Liver (tissue), 8 donors: ENCODE measurements at regions not wholly inside any gene's neighbourhood (a gene's known extent, or its start where the extent isn't known, plus 50 kb on each side); places are given as distances from the start of the nearest gene placed in this dataset.
A peak's percentile ranks its signal among the peaks of the same experiment; 100 is the strongest.

ENCODE experiments used
- DNase-seq: peaks from one replicate; pipeline ENCODE4 v3.0.0-alpha.2; 2017; ENCODE audit warnings: low spot score
- H3K27ac ChIP-seq, 2 donors: one replicate each; pipeline ENCODE4 v1.7.0; 2013; ENCODE audit warnings: inconsistent platforms in 2 of 2, low read length in 2 of 2, control low read depth in 1 of 2, low read depth in 1 of 2, mild to moderate bottlenecking in 1 of 2
- H3K27me3 ChIP-seq, 4 donors: one replicate each; pipeline versions ENCODE4 v1.6.1 to v1.7.0; 2013; ENCODE audit warnings: low read length in 3 of 4, inconsistent platforms in 1 of 4, mild to moderate bottlenecking in 1 of 4, moderate library complexity in 1 of 4; ENCODE audit not compliant: control insufficient read depth in 4 of 4, insufficient read depth in 4 of 4
- H3K36me3 ChIP-seq, 4 donors: one replicate each; pipeline versions ENCODE4 v1.6.1 to v1.7.0; 2013; ENCODE audit warnings: low read length in 3 of 4, mild to moderate bottlenecking in 3 of 4, low read depth in 1 of 4, moderate library complexity in 1 of 4; ENCODE audit not compliant: control insufficient read depth in 4 of 4, insufficient read depth in 3 of 4
- H3K4me1 ChIP-seq, 4 donors: one replicate each; pipeline versions ENCODE4 v1.6.1 to v1.7.0; 2013; ENCODE audit warnings: low read length in 3 of 4, mild to moderate bottlenecking in 3 of 4, moderate library complexity in 1 of 4; ENCODE audit not compliant: control insufficient read depth in 4 of 4, insufficient read depth in 4 of 4
- H3K4me3 ChIP-seq, 3 donors: one replicate each; pipeline versions ENCODE4 v1.6.1 to v1.7.0; 2013; ENCODE audit warnings: low read length in 3 of 3, control low read depth in 1 of 3, low read depth in 1 of 3, mild to moderate bottlenecking in 1 of 3
- H3K9ac ChIP-seq, 2 donors: one replicate each; pipeline ENCODE4 v1.7.0; 2013; ENCODE audit warnings: low read length in 2 of 2, mild to moderate bottlenecking in 2 of 2, moderate library complexity in 2 of 2, control low read depth in 1 of 2, low read depth in 1 of 2
- H3K9me3 ChIP-seq, 4 donors: one replicate each; pipeline versions ENCODE4 v1.6.1 to v1.7.0; 2013; ENCODE audit warnings: low read length in 3 of 4; ENCODE audit not compliant: control insufficient read depth in 4 of 4
- EGR1 ChIP-seq, 2 donors: IDR thresholded peaks; 2 replicates each; pipeline ENCODE4 v1.6.1; 2016 to 2018; ENCODE audit warnings: antibody characterized with exemption in 2 of 2, low read depth in 2 of 2
- FOXA1 ChIP-seq: IDR thresholded peaks from 2 replicates; pipeline ENCODE4 v1.6.1; 2016; ENCODE audit warnings: antibody characterized with exemption
- GABPA ChIP-seq, 2 donors: IDR thresholded peaks in 1 of 2; conservative IDR thresholded peaks in 1 of 2; 2 replicates each; pipeline ENCODE4 v1.6.1; 2016; ENCODE audit warnings: antibody characterized with exemption in 2 of 2, mild to moderate bottlenecking in 1 of 2, moderate library complexity in 1 of 2
- HNF4A ChIP-seq, 2 donors: conservative IDR thresholded peaks; 2 replicates each; pipeline ENCODE4 v1.6.1; 2016; ENCODE audit warnings: antibody characterized with exemption in 2 of 2, mild to moderate bottlenecking in 2 of 2
- HNF4G ChIP-seq: IDR thresholded peaks from 2 replicates; pipeline ENCODE4 v1.6.1; 2016; ENCODE audit warnings: antibody characterized with exemption
- JUND ChIP-seq, 2 donors: IDR thresholded peaks; 2 replicates each; pipeline ENCODE4 v1.6.1; 2016; ENCODE audit warnings: antibody characterized with exemption in 2 of 2
- MAX ChIP-seq: IDR thresholded peaks from 2 replicates; pipeline ENCODE4 v1.6.1; 2016; ENCODE audit warnings: antibody characterized with exemption
- NR2F2 ChIP-seq: IDR thresholded peaks from 2 replicates; pipeline ENCODE4 v1.6.1; 2016; ENCODE audit warnings: antibody characterized with exemption
- RAD21 ChIP-seq, 2 donors: IDR thresholded peaks; 2 replicates each; pipeline ENCODE4 v1.6.1; 2016; ENCODE audit warnings: antibody characterized with exemption in 2 of 2, mild to moderate bottlenecking in 2 of 2
- RXRA ChIP-seq, 2 donors: IDR thresholded peaks; 2 replicates each; pipeline ENCODE4 v1.6.1; 2017 to 2018; ENCODE audit warnings: antibody characterized with exemption in 2 of 2, mild to moderate bottlenecking in 1 of 2
- SP1 ChIP-seq: IDR thresholded peaks from 2 replicates; pipeline ENCODE4 v1.6.1; 2018; ENCODE audit warnings: antibody characterized with exemption, mild to moderate bottlenecking
- TAF1 ChIP-seq: conservative IDR thresholded peaks from 2 replicates; pipeline ENCODE4 v1.6.1; 2016; ENCODE audit warnings: antibody characterized with exemption, mild to moderate bottlenecking
- YY1 ChIP-seq: IDR thresholded peaks from 2 replicates; pipeline ENCODE4 v1.6.1; 2016; ENCODE audit warnings: antibody characterized with exemption, mild to moderate bottlenecking
- ZBTB33 ChIP-seq: IDR thresholded peaks from 2 replicates; pipeline ENCODE4 v1.6.1; 2016; ENCODE audit warnings: antibody characterized with exemption
- WGBS: extraction: QIAGEN DNeasy Blood & Tissue Kit; methylation state at CpG from one replicate; pipeline ENCODE4 v1.1.7; 2013; 5-methylcytosine and 5-hydroxymethylcytosine counted together
- TF ChIP-seq, protein P1 (sequence below): IDR thresholded peaks from 2 replicates; pipeline ENCODE4 v1.6.1; 2016; ENCODE audit warnings: antibody characterized with exemption, mild to moderate bottlenecking
- TF ChIP-seq, protein P2 (sequence below): fragments of 150-350 bp; IDR thresholded peaks from 2 replicates; pipeline ENCODE4 v1.5.1; 2017; ENCODE audit warnings: improper control_type of control experiment, low read depth, low read length; ENCODE audit not compliant: missing input control
- donor health status: healthy.
- donor health status: healthy.
- donor health status: healthy.
- donor health status: healthy.
- donor health status: healthy.

DNA sequence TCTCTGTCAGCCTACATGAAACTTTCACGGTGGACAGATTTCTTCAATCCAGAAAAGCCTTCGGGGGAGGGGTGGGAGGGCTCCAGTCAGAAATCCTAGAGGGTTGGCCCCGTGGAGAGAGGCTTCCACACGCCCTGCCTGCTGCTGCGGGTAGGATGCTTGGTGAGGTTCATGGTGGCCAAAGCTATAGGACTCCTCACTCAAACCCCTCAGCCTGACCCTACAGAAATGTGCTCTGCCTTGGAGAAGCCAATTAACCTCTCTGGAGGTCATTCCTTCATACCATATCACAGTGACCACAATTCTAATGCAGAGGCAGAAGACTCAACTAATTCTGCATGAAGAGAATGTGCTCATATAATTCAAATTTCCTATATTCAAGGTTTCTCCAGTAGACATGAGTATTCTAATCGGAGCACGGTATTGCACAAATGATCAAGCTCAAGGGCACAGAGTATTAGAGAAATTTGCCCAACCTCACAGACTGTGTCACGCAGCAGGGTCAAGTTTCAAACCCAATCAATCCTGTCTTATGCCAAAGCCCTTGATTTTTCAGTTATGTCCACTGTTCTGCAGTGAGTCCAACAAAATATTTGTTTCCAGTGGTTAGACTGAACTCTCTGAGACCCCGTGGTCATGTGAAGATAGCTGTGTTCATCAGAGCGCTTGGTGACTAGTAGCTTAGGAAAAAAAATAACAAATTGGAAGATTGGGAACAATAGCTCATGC, 104.8 kb downstream of the TOMM20 start:
- peak; percentile 59 to 74 for TF ChIP-seq RXRA (IDR thresholded peaks at IDR 0.05)
- TF ChIP-seq MAX, result no peak
- TF ChIP-seq SP1, result peak; percentile 60
- no peak for TF ChIP-seq GABPA (IDR thresholded peaks at IDR 0.05 in 1 of 2, conservative IDR thresholded peaks at IDR 0.05 in 1 of 2)
- TF ChIP-seq RAD21 (IDR thresholded peaks at IDR 0.05), result peak in 1 of 2 donors; percentile 41
- peak; percentile 72 to 77 for TF ChIP-seq HNF4A (conservative IDR thresholded peaks at IDR 0.05)
- peak in 1 of 2 donors; percentile 14 for TF ChIP-seq JUND (IDR thresholded peaks at IDR 0.05)
- 64% methylated on average over 10 of the region's 10 CpGs for WGBS
- H3K9ac ChIP-seq, result no peak overlapping the region
- H3K9me3 ChIP-seq, result no peaks in the 10 kb centered on the region
- peaks cover 0 to 5% (median 3%) of the 10 kb centered on the region in 4 donors for H3K4me1 ChIP-seq
- no peak overlapping the region for H3K27ac ChIP-seq
- no peak overlapping the region for H3K4me3 ChIP-seq
- no peak for DNase-seq
- H3K36me3 ChIP-seq, result no peaks in the 10 kb centered on the region
- H3K27me3 ChIP-seq, result no peaks in the 10 kb centered on the region

DNA sequence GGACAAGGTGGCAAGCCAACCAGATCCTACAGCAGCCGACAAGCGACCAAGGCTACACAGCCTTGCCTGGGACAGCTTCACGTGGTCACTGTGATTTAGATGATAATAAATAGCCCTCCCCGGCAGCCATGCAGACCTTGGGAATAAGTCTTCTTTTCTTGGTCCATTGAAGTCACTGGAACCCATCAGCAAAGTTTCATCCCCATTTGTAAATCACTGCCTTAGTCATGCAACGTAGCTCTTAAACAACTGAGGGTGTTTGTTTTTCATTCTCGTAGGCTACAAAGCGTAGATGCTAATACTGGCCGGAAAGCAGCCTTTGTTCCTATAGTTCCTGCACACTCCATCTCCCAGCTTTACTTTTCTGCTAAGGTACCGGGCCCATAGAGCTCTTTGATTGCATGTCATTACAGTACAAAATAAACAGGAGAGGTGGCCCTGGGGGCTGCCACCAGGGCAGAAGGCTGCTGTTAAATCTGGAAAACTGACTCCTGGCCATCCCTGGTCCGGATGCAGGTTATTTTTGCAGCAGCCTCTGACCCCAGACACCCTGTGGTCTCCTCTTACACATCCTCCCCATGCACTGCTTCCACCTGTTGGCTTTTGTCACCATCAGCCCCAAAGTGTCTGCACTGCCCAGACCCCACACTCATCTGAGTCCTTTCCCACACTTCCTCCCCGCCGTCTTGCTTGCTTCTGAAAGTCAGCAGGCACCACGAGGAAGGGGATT, 105.5 kb downstream of the TOMM20 start:
- 92% methylated on average over 13 of the region's 13 CpGs for WGBS
- no peaks in the 10 kb centered on the region for H3K36me3 ChIP-seq
- no peak overlapping the region for H3K4me3 ChIP-seq
- H3K27ac ChIP-seq, result no peak overlapping the region
- no peaks in the 10 kb centered on the region for H3K27me3 ChIP-seq
- no peak overlapping the region for H3K9ac ChIP-seq
- TF ChIP-seq, protein P1, sequence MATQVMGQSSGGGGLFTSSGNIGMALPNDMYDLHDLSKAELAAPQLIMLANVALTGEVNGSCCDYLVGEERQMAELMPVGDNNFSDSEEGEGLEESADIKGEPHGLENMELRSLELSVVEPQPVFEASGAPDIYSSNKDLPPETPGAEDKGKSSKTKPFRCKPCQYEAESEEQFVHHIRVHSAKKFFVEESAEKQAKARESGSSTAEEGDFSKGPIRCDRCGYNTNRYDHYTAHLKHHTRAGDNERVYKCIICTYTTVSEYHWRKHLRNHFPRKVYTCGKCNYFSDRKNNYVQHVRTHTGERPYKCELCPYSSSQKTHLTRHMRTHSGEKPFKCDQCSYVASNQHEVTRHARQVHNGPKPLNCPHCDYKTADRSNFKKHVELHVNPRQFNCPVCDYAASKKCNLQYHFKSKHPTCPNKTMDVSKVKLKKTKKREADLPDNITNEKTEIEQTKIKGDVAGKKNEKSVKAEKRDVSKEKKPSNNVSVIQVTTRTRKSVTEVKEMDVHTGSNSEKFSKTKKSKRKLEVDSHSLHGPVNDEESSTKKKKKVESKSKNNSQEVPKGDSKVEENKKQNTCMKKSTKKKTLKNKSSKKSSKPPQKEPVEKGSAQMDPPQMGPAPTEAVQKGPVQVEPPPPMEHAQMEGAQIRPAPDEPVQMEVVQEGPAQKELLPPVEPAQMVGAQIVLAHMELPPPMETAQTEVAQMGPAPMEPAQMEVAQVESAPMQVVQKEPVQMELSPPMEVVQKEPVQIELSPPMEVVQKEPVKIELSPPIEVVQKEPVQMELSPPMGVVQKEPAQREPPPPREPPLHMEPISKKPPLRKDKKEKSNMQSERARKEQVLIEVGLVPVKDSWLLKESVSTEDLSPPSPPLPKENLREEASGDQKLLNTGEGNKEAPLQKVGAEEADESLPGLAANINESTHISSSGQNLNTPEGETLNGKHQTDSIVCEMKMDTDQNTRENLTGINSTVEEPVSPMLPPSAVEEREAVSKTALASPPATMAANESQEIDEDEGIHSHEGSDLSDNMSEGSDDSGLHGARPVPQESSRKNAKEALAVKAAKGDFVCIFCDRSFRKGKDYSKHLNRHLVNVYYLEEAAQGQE, result no peak
- TF ChIP-seq HNF4G (no peak), MAX (no peak), EGR1 (IDR thresholded peaks at IDR 0.05; ENCODE audit: low read depth in 2 of 2) (no peak), TAF1 (no peak), RXRA (IDR thresholded peaks at IDR 0.05) (no peak), SP1 (no peak), ZBTB33 (no peak), YY1 (no peak), NR2F2 (no peak), FOXA1 (no peak), GABPA (IDR thresholded peaks at IDR 0.05 in 1 of 2, conservative IDR thresholded peaks at IDR 0.05 in 1 of 2) (no peak)
- TF ChIP-seq, protein P2, sequence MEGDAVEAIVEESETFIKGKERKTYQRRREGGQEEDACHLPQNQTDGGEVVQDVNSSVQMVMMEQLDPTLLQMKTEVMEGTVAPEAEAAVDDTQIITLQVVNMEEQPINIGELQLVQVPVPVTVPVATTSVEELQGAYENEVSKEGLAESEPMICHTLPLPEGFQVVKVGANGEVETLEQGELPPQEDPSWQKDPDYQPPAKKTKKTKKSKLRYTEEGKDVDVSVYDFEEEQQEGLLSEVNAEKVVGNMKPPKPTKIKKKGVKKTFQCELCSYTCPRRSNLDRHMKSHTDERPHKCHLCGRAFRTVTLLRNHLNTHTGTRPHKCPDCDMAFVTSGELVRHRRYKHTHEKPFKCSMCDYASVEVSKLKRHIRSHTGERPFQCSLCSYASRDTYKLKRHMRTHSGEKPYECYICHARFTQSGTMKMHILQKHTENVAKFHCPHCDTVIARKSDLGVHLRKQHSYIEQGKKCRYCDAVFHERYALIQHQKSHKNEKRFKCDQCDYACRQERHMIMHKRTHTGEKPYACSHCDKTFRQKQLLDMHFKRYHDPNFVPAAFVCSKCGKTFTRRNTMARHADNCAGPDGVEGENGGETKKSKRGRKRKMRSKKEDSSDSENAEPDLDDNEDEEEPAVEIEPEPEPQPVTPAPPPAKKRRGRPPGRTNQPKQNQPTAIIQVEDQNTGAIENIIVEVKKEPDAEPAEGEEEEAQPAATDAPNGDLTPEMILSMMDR, result no peak
- H3K9me3 ChIP-seq, result peaks cover 0 to 4% (median 1%) of the 10 kb centered on the region in 4 donors
- no peak for DNase-seq
- H3K4me1 ChIP-seq, result peaks cover 0 to 5% (median 3%) of the 10 kb centered on the region in 4 donors
